ENCODE measurements at regions not wholly inside any gene's neighbourhood (a gene's known extent, or its start where the extent isn't known, plus 50 kb on each side); places are given as distances from the start of the nearest gene placed in this dataset.
A peak's percentile ranks its signal among the peaks of the same experiment; 100 is the strongest.

- Histone ChIP-seq H3K79me1 (ENCODE audit: low read depth in 1 of 2, low read length in 2 of 2) (no peaks in the 10 kb centered on the region), H3K4ac (ENCODE audit: low read depth, low read length) (no peak overlapping the region), H3K9me1 (ENCODE audit: insufficient read depth, low read length) (no peaks in the 10 kb centered on the region), H4K91ac (ENCODE audit: insufficient read depth, low read depth, low read length) (no peak overlapping the region), H2AK5ac (ENCODE audit: low read depth, low read length) (no peak overlapping the region), H2BK5ac (ENCODE audit: low read depth, low read length, poor library complexity, severe bottlenecking) (no peak overlapping the region), H2AFZ (replicated peaks; ENCODE audit: low read length, poor library complexity) (peak overlapping the region; percentile 86), H2BK15ac (ENCODE audit: low read depth, low read length) (no peak overlapping the region), H3K9ac (ENCODE audit: low read depth, low read length) (peak overlapping the region; percentile 6; the same call in 1 of the 2 replicates), H3K4me2 (ENCODE audit: low read depth, low read length) (peak overlapping the region; percentile 94), H2AK9ac (replicated peaks; ENCODE audit: low read depth, low read length, poor library complexity) (no peak overlapping the region), H3K18ac (ENCODE audit: low read depth, low read length) (no peak overlapping the region), H3K56ac (ENCODE audit: extremely low read depth, insufficient read depth, low read length) (no peak overlapping the region), H3K14ac (replicated peaks; ENCODE audit: low read depth, low read length) (peak overlapping the region; percentile 50; the same call in 1 of the 2 replicates), H4K8ac (ENCODE audit: low read depth in 2 of 2, low read length in 2 of 2) (no peak overlapping the region), H3K27me3 (ENCODE audit: control insufficient read depth, insufficient read depth, low read length) (peaks cover 24% of the 10 kb centered on the region), H3K4me1 (ENCODE audit: control insufficient read depth, insufficient read depth, low read length) (no peaks in the 10 kb centered on the region), H3K23ac (ENCODE audit: low read depth, low read length) (peak overlapping the region; percentile 31; the same call in 1 of the 2 replicates), H3K4me3 (ENCODE audit: insufficient read depth, low read depth, low read length) (peak overlapping the region; percentile 28), H3K27ac (ENCODE audit: insufficient read depth, low read length) (no peak overlapping the region), H4K20me1 (ENCODE audit: insufficient read depth, low read length) (no peaks in the 10 kb centered on the region), H4K5ac (ENCODE audit: low read depth, low read length) (no peak overlapping the region), H3K9me3 (ENCODE audit: control insufficient read depth, insufficient read depth, low read length) (no peaks in the 10 kb centered on the region), H2BK120ac (ENCODE audit: low read depth, low read length) (no peak overlapping the region), H3K36me3 (ENCODE audit: control insufficient read depth, insufficient read depth, low read length) (no peaks in the 10 kb centered on the region), H2BK20ac (ENCODE audit: low read depth, low read length) (no peak overlapping the region)
- intact Hi-C loops (cut with micrococcal nuclease) (loop anchor here (1.0 to 5.0 kb wide), 5 partner anchors 54 to 569 kb away; no protein-coding TSS in a partner anchor), dilution Hi-C loops (cut with HindIII; ENCODE audit: low sequenced_read_pairs, unreplicated experiment) (no loop called here), in situ Hi-C loops (cut with MboI; ENCODE audit: low sequenced_read_pairs) (loop anchor here (5.0 to 10.0 kb wide), 3 partner anchors 143 to 571 kb away; no protein-coding TSS in a partner anchor)
- CTCF ChIA-PET: interaction anchor here (0.6 to 1.7 kb wide), 11 partner anchors 11 to 542 kb away, joined by 3 to 5 read pairs (median 4); no protein-coding TSS in a partner anchor
- WGBS, 2 experiments (ENCODE audit: extremely low coverage in 2 of 2, insufficient read length in 1 of 2): 0% methylated on average over 2 of the region's 31 CpGs; no CpG with 5 or more reads in 1 of the 2 experiments
- DNase-seq: peak; percentile 88
- peak; percentile 92 for ATAC-seq (ENCODE audit: low read depth)
- POLR2A ChIA-PET (ENCODE audit: unreplicated experiment): no interaction called here
- no TSS peak for BruUV-seq (replicated peaks)
- TF ChIP-seq RCOR1 (IDR thresholded peaks at IDR 0.05; ENCODE audit: insufficient replicate concordance, low read length): no peak
- TF ChIP-seq SMC3 (IDR thresholded peaks at IDR 0.05; ENCODE audit: low read depth, low read length): peak; percentile 89
- TF ChIP-seq BHLHE40 (IDR thresholded peaks at IDR 0.05; ENCODE audit: low read depth, low read length): peak; percentile 91
- no peak for TF ChIP-seq MAZ (IDR thresholded peaks at IDR 0.05; ENCODE audit: borderline replicate concordance, low read depth, low read length)
- no peak for TF ChIP-seq MAFK (IDR thresholded peaks at IDR 0.05; ENCODE audit: low read depth, low read length)
- no peak for TF ChIP-seq CHD1 (IDR thresholded peaks at IDR 0.05; ENCODE audit: low read depth, low read length)
- no peak for TF ChIP-seq CEBPB (IDR thresholded peaks at IDR 0.05; ENCODE audit: low read depth, low read length)
- no peak for TF ChIP-seq POLR2A (IDR thresholded peaks at IDR 0.05; ENCODE audit: low read depth, low read length)
- no peak for TF ChIP-seq RFX5 (IDR thresholded peaks at IDR 0.05; ENCODE audit: low read depth, low read length)
- no peak for TF ChIP-seq NFE2L2 (IDR thresholded peaks at IDR 0.05; ENCODE audit: low read depth, low read length)
- TF ChIP-seq USF2 (IDR thresholded peaks at IDR 0.05; ENCODE audit: low read depth, low read length): no peak
- no peak for TF ChIP-seq ELK1 (IDR thresholded peaks at IDR 0.05; ENCODE audit: borderline replicate concordance, low read depth, low read length)
- TF ChIP-seq RAD21 (IDR thresholded peaks at IDR 0.05; ENCODE audit: low read length): peak; percentile 96
- no peak for TF ChIP-seq FOS (IDR thresholded peaks at IDR 0.05; ENCODE audit: low read depth, low read length)
- TF ChIP-seq CTCF (conservative IDR thresholded peaks at IDR 0.05; ENCODE audit: low read depth, low read length): peak; percentile 92
Observed at GRCh38 chr15:68875377-68876116, 54.8 kb upstream of the SPESP1 start.

All from IMR-90 (cell line).